ENCODE measurements at regions not wholly inside any gene's neighbourhood (a gene's known extent, or its start where the extent isn't known, plus 50 kb on each side); places are given as distances from the start of the nearest gene placed in this dataset.

DNA sequence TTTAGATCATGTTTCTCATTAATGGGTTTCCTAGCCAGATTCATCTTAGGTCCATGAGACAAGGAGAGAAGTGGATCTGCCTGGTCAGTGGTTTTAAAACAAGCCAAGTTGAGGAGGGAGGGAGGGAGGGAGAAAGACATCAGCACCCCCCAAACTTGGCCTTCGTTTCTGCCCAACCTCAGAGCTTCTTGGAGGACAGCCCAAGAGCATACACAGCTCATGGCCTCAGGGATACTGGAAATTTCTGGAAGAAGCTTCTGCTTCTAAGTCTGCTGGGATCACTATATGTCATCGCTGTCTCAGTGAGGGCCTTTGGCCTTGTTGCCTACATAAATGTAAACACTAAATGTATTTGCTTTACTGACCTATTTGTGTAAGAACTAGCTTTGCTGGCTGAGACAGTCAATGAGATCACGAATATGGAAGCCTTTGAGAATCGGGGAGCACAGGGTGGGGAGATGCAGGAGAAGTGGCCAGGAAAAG is 375.1 kb downstream of the BUD13 start:
- Histone ChIP-seq H3K9ac (ENCODE audit: low read length) (no peak overlapping the region), H3K4me3 (ENCODE audit: low read length) (no peak overlapping the region), H3K36me3 (ENCODE audit: control insufficient read depth, low read depth, low read length) (no peaks in the 10 kb centered on the region), H3K9me3 (ENCODE audit: control insufficient read depth, low read depth, low read length) (no peaks in the 10 kb centered on the region), H3K27me3 (ENCODE audit: control insufficient read depth, insufficient read depth, low read length) (no peaks in the 10 kb centered on the region), H3K4me1 (ENCODE audit: control insufficient read depth, low read depth, low read length) (peaks cover 11% of the 10 kb centered on the region), H3K27ac (ENCODE audit: low read length) (no peak overlapping the region)

DNA sequence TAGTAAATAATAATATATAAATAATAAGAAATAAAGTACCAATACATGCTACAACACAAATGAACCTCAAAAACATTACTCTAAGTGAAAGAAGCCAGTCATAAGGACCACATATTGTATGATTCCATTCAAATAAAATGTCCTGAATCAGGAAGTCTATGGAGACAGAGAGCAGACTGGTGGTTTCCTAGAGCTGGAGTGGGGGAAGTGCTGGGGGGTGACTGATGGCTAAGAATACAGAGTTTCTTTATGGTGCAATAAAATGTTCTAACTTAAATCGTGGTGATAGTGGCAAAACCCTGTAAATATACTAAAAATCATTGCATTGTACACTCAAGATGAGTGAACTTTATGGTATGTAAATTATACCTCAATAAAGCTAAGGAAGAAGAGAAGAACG is 376.5 kb downstream of the BUD13 start:
- H3K9me3 ChIP-seq (ENCODE audit: control insufficient read depth, low read depth, low read length), result no peaks in the 10 kb centered on the region
- H3K27ac ChIP-seq (ENCODE audit: low read length), result no peak overlapping the region
- H3K4me1 ChIP-seq (ENCODE audit: control insufficient read depth, low read depth, low read length), result peaks cover 7% of the 10 kb centered on the region
- H3K9ac ChIP-seq (ENCODE audit: low read length), result no peak overlapping the region
- no peaks in the 10 kb centered on the region for H3K36me3 ChIP-seq (ENCODE audit: control insufficient read depth, low read depth, low read length)
- H3K4me3 ChIP-seq (ENCODE audit: low read length), result no peak overlapping the region
- H3K27me3 ChIP-seq (ENCODE audit: control insufficient read depth, insufficient read depth, low read length), result no peaks in the 10 kb centered on the region

DNA sequence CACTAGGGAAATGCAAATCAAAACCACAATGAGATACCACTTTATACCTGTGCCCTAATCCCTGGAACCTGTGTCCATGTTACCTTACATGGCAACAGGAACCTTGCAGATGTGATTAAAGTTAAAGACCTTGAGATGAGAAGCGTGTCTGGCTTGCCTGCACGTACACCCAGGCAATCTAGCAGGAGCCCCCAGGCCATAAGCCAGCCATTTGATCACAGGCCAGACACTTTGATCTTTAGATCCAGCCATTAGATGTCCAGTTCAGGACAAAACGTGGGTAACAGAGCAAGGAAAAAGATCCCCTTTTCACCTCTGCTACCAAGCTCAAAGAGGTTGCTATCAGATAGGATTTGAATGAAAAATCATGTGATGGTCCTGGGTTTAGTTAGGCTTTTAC is 378.8 kb downstream of the BUD13 start:
- H3K4me3 ChIP-seq (ENCODE audit: low read length), result no peak overlapping the region
- H3K9me3 ChIP-seq (ENCODE audit: control insufficient read depth, low read depth, low read length), result no peaks in the 10 kb centered on the region
- no peak overlapping the region for H3K9ac ChIP-seq (ENCODE audit: low read length)
- no peak overlapping the region for H3K27ac ChIP-seq (ENCODE audit: low read length)
- H3K27me3 ChIP-seq (ENCODE audit: control insufficient read depth, insufficient read depth, low read length), result no peaks in the 10 kb centered on the region
- no peaks in the 10 kb centered on the region for H3K4me1 ChIP-seq (ENCODE audit: control insufficient read depth, low read depth, low read length)
- H3K36me3 ChIP-seq (ENCODE audit: control insufficient read depth, low read depth, low read length), result no peaks in the 10 kb centered on the region

DNA sequence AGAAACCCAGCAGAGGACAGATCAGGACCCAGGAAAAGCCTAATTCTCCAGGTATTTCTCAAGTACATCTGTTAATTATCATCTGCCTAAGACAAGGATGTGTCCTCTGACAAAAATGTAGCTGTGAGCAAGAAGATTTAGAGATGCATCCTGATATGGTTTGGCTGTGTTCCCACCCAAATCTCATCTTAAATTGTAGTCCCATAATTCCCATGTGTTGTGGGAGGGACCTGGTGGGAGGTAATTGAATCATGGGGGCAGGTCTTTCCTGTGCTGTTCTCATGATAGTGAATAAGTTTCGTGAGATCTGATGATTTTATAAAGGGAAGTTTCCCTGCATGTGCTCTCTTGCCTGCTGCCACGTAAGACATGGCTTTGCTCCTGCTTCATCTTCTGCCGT is 381.8 kb downstream of the BUD13 start:
- H3K9ac ChIP-seq (ENCODE audit: low read length), result no peak overlapping the region
- H3K36me3 ChIP-seq (ENCODE audit: control insufficient read depth, low read depth, low read length), result no peaks in the 10 kb centered on the region
- H3K9me3 ChIP-seq (ENCODE audit: control insufficient read depth, low read depth, low read length), result no peaks in the 10 kb centered on the region
- H3K4me1 ChIP-seq (ENCODE audit: control insufficient read depth, low read depth, low read length), result no peaks in the 10 kb centered on the region
- no peak overlapping the region for H3K27ac ChIP-seq (ENCODE audit: low read length)
- no peaks in the 10 kb centered on the region for H3K27me3 ChIP-seq (ENCODE audit: control insufficient read depth, insufficient read depth, low read length)
- no peak overlapping the region for H3K4me3 ChIP-seq (ENCODE audit: low read length)

DNA sequence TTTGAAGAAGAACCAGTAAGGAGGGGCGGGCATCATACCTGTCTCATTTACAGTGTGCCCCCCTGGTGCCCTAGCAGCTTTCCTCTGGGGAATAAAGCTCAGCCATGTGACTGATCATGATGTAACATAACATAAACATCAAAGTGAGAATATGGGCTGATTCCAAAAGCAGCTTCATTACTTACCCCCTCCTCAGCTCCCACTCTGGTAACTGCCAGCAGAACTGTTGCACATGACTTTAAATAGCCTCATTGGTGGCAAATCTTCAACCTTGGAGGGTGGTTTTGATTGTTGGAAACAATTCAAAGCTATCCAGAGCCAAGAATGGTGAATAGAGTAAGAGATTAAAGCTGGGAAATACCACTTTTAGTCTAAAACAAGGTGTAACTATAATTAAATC is 384.6 kb downstream of the BUD13 start:
- Histone ChIP-seq H3K27ac (ENCODE audit: low read length) (no peak overlapping the region), H3K36me3 (ENCODE audit: control insufficient read depth, low read depth, low read length) (no peaks in the 10 kb centered on the region), H3K4me3 (ENCODE audit: low read length) (no peak overlapping the region), H3K9ac (ENCODE audit: low read length) (no peak overlapping the region), H3K4me1 (ENCODE audit: control insufficient read depth, low read depth, low read length) (peaks cover 6% of the 10 kb centered on the region), H3K9me3 (ENCODE audit: control insufficient read depth, low read depth, low read length) (no peaks in the 10 kb centered on the region), H3K27me3 (ENCODE audit: control insufficient read depth, insufficient read depth, low read length) (no peaks in the 10 kb centered on the region)

DNA sequence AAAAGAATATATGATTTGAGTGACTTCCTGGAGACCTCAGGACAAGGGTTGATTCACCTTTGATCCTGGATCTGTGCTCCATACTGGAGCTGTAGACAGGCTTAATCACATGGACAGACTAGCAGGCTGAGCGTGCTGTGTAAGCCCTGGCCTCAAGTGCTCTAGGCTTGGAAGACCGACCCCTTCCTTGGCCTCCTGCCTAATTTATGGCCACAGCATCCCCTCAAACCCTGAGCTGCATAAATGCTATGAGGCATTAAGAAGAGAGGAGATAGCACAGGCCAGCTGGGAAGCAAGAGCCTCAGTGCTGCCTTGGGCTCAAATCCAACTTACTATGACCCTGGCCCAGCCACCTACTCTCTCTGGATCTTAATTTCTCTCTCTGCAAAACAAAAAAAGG is 385.1 kb downstream of the BUD13 start:
- Histone ChIP-seq H3K4me3 (ENCODE audit: low read length) (no peak overlapping the region), H3K27me3 (ENCODE audit: control insufficient read depth, insufficient read depth, low read length) (no peaks in the 10 kb centered on the region), H3K4me1 (ENCODE audit: control insufficient read depth, low read depth, low read length) (peaks cover 6% of the 10 kb centered on the region), H3K27ac (ENCODE audit: low read length) (no peak overlapping the region), H3K9me3 (ENCODE audit: control insufficient read depth, low read depth, low read length) (no peaks in the 10 kb centered on the region), H3K9ac (ENCODE audit: low read length) (no peak overlapping the region), H3K36me3 (ENCODE audit: control insufficient read depth, low read depth, low read length) (no peaks in the 10 kb centered on the region)

DNA sequence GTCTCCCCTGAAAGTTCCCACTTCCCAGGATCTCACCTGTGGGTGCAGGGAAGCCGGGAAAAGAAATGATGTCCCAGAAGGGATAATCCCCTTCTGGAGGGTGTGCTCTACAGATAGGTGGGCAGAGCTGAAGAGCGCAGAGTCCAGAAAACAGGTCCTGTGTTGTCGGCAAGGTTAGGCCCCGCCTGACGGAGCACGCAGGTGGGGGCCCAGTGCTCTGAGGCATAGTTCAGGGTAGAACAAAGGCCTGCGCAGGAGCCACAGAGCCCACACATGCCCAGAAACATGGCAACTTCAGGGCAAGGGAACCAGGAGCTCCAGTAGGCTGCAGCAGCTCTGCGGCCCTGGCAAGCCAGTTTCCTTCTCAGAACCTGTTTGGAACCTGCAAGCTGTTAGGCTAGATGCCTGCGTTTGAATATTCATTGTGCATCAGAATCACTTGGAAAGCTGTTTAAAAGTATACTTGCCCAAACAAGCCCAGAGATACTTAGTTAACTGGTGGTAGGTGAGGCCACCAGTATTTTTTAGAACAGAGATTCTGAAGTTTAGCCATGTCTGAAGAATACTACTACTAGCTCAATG is 386.6 kb downstream of the BUD13 start:
- H3K27ac ChIP-seq (ENCODE audit: low read length), result no peak overlapping the region
- H3K4me1 ChIP-seq (ENCODE audit: control insufficient read depth, low read depth, low read length), result peaks cover 6% of the 10 kb centered on the region
- H3K4me3 ChIP-seq (ENCODE audit: low read length), result no peak overlapping the region
- no peaks in the 10 kb centered on the region for H3K36me3 ChIP-seq (ENCODE audit: control insufficient read depth, low read depth, low read length)
- H3K9me3 ChIP-seq (ENCODE audit: control insufficient read depth, low read depth, low read length), result no peaks in the 10 kb centered on the region
- H3K9ac ChIP-seq (ENCODE audit: low read length), result no peak overlapping the region
- H3K27me3 ChIP-seq (ENCODE audit: control insufficient read depth, insufficient read depth, low read length), result no peaks in the 10 kb centered on the region

DNA sequence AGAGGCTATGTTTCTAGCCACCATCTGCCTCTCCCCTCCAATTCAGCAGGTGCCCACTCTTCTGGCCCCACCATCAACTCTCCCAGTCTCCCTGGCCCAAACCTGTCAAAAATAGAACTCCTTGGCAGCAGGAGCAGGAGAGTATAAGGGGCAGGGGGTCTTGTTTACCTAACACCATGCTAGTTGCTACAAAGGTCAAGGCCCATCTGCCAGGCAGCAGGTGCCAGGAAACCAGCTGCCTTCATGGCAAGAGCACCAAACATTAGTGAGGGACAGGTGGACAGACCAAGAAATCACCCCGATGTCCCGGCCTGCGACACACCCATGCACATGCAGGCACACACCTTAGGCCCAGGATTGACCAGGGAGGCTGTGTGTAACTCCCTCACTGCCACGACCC is 387.9 kb downstream of the BUD13 start:
- no peak overlapping the region for H3K4me3 ChIP-seq (ENCODE audit: low read length)
- no peaks in the 10 kb centered on the region for H3K36me3 ChIP-seq (ENCODE audit: control insufficient read depth, low read depth, low read length)
- H3K27ac ChIP-seq (ENCODE audit: low read length), result no peak overlapping the region
- H3K27me3 ChIP-seq (ENCODE audit: control insufficient read depth, insufficient read depth, low read length), result no peaks in the 10 kb centered on the region
- H3K4me1 ChIP-seq (ENCODE audit: control insufficient read depth, low read depth, low read length), result peaks cover 6% of the 10 kb centered on the region
- no peaks in the 10 kb centered on the region for H3K9me3 ChIP-seq (ENCODE audit: control insufficient read depth, low read depth, low read length)
- no peak overlapping the region for H3K9ac ChIP-seq (ENCODE audit: low read length)

DNA sequence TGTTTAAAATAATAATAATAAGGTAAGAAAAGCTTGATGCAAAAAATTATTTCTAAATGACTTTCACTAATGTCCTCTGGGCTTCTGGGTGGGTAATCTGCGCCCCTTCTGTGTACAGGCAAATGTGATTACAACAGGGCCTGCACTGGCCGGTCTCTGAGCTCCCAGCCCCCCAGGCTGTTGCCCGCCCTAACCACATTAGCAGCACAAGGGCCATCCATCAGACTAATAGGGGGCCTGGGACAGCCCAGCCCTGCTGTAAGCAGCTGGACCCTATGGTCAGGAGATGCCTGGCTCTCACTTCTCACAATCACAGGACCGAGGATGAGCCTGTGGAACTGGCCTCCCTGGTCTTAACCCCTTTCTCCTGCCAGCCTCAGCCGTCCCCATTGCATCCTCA is 388.4 kb downstream of the BUD13 start:
- Histone ChIP-seq H3K27me3 (ENCODE audit: control insufficient read depth, insufficient read depth, low read length) (no peaks in the 10 kb centered on the region), H3K9ac (ENCODE audit: low read length) (no peak overlapping the region), H3K4me3 (ENCODE audit: low read length) (no peak overlapping the region), H3K4me1 (ENCODE audit: control insufficient read depth, low read depth, low read length) (peaks cover 6% of the 10 kb centered on the region), H3K9me3 (ENCODE audit: control insufficient read depth, low read depth, low read length) (no peaks in the 10 kb centered on the region), H3K36me3 (ENCODE audit: control insufficient read depth, low read depth, low read length) (no peaks in the 10 kb centered on the region), H3K27ac (ENCODE audit: low read length) (no peak overlapping the region)

DNA sequence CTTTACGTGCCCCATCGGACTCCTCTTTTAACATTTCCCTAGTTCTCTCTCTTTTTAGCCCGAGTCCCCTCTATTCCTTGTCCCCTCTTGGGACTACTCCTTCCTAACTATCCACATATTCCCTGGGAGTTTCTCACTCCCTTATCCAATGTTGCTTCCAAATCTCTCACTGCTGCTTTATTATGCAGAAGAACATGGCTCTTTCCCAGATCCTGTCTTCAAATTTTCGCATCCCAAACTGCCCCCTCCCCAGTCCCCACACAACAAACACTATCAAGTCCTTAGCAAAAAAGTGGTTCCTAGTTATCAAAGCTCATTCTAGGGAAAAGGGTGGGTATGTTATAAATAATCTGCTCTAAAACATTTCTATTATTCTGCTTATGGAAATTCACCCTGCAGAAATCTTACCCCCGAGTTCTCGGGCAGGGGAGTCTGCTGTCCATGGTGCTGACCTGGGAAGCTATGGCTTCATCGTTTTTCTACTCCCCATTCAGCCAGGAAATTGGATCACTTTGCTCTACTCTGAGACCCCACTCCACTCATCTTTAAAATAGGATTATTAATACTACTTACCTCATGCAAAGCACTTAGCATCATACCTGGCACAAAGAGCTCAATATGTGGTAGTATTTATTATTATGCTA is 393.5 kb downstream of the BUD13 start:
- Histone ChIP-seq H3K27ac (ENCODE audit: low read length) (no peak overlapping the region), H3K27me3 (ENCODE audit: control insufficient read depth, insufficient read depth, low read length) (no peaks in the 10 kb centered on the region), H3K9me3 (ENCODE audit: control insufficient read depth, low read depth, low read length) (no peaks in the 10 kb centered on the region), H3K9ac (ENCODE audit: low read length) (no peak overlapping the region), H3K4me1 (ENCODE audit: control insufficient read depth, low read depth, low read length) (peaks cover 6% of the 10 kb centered on the region), H3K4me3 (ENCODE audit: low read length) (no peak overlapping the region), H3K36me3 (ENCODE audit: control insufficient read depth, low read depth, low read length) (no peaks in the 10 kb centered on the region)

DNA sequence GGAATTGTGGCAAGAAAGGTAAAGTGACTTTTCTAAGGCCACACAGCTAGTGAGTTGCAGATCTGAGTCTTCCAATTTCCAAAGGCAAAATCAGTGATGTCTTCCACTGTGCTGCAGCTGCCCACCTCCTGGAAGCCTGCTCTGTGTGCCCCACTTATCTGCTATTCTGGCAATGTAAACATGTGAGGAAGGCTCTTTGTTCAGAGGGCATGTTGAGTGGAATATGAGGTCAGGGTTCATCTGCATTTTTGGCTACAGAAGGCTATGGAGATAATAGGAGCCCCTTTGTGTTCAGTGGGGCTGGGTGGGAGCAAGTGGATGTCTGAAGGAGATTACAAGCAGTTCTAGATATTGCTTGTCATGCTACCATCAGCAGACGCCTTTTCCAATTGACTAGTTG is 396.2 kb downstream of the BUD13 start:
- H3K4me1 ChIP-seq (ENCODE audit: control insufficient read depth, low read depth, low read length), result peaks cover 6% of the 10 kb centered on the region
- H3K36me3 ChIP-seq (ENCODE audit: control insufficient read depth, low read depth, low read length), result no peaks in the 10 kb centered on the region
- H3K4me3 ChIP-seq (ENCODE audit: low read length), result no peak overlapping the region
- H3K9ac ChIP-seq (ENCODE audit: low read length), result no peak overlapping the region
- H3K27ac ChIP-seq (ENCODE audit: low read length), result no peak overlapping the region
- H3K9me3 ChIP-seq (ENCODE audit: control insufficient read depth, low read depth, low read length), result no peaks in the 10 kb centered on the region
- H3K27me3 ChIP-seq (ENCODE audit: control insufficient read depth, insufficient read depth, low read length), result no peaks in the 10 kb centered on the region

DNA sequence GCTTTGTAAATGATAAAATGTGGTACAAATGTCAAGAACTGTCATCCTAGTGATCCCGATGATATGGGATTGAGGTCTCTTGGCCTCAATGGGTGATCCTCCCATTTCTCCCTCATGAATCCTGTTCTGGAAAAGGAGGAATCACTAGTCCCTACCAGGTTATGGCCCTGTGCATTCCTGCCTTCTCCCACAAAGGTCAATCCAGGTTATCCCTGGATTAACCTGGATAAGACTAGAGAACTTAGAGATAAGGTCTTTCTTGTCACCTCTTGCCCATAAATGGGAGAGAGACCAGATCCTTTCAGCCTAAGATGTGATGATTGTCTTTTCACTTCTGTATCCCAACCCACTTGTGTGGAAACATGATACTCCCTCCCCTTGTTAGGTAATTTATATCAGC is 396.7 kb downstream of the BUD13 start:
- Histone ChIP-seq H3K36me3 (ENCODE audit: control insufficient read depth, low read depth, low read length) (no peaks in the 10 kb centered on the region), H3K4me1 (ENCODE audit: control insufficient read depth, low read depth, low read length) (peaks cover 6% of the 10 kb centered on the region), H3K4me3 (ENCODE audit: low read length) (no peak overlapping the region), H3K27ac (ENCODE audit: low read length) (no peak overlapping the region), H3K27me3 (ENCODE audit: control insufficient read depth, insufficient read depth, low read length) (no peaks in the 10 kb centered on the region), H3K9me3 (ENCODE audit: control insufficient read depth, low read depth, low read length) (no peaks in the 10 kb centered on the region), H3K9ac (ENCODE audit: low read length) (no peak overlapping the region)

All from iPS-18a (cell line).